ENCODE measurements at regions not wholly inside any gene's neighbourhood (a gene's known extent, or its start where the extent isn't known, plus 50 kb on each side); places are given as distances from the start of the nearest gene placed in this dataset.

DNA sequence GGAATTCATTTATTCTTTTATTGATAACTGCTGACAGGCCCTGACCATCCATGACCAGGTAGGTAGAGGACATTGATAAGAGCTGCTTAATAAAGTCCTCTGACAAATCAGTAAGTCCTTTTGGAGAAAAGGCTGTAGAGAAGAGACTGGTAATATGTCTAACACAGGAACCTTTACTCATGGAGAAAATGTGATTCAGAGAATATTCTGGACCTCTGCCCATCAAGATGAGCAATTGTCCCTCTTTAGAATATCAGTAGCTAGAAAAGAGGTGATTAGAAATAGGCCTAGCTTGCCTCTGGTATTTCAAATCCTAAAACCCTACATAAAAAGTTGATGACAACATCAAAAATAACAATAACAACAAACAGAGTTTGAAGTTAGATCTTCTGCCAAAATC is 642.3 kb downstream of the TBC1D4 start:
- Histone ChIP-seq H3K4me1 (ENCODE audit: control insufficient read depth in 5 of 5, insufficient read depth in 5 of 5, low read length in 5 of 5) (no peaks in the 10 kb centered on the region), H3K9ac (ENCODE audit: insufficient read depth in 1 of 2, low read length in 2 of 2) (no peak overlapping the region), H3K4me3 (no peak overlapping the region), H3K9me3 (ENCODE audit: control insufficient read depth in 4 of 4, insufficient read depth in 3 of 4, low read length in 3 of 4) (peaks cover 0 to 6% (median 0%) of the 10 kb centered on the region in 4 donors), H3K27me3 (ENCODE audit: control insufficient read depth in 3 of 3, insufficient read depth in 3 of 3, low read length in 2 of 3) (no peaks in the 10 kb centered on the region), H3K27ac (ENCODE audit: low read depth in 1 of 2, low read length in 1 of 2) (no peak overlapping the region), H3K36me3 (ENCODE audit: control insufficient read depth in 4 of 4, insufficient read depth in 4 of 4, low read length in 4 of 4) (no peaks in the 10 kb centered on the region)
- DNase-seq = no peak
- TF ChIP-seq, protein P1, sequence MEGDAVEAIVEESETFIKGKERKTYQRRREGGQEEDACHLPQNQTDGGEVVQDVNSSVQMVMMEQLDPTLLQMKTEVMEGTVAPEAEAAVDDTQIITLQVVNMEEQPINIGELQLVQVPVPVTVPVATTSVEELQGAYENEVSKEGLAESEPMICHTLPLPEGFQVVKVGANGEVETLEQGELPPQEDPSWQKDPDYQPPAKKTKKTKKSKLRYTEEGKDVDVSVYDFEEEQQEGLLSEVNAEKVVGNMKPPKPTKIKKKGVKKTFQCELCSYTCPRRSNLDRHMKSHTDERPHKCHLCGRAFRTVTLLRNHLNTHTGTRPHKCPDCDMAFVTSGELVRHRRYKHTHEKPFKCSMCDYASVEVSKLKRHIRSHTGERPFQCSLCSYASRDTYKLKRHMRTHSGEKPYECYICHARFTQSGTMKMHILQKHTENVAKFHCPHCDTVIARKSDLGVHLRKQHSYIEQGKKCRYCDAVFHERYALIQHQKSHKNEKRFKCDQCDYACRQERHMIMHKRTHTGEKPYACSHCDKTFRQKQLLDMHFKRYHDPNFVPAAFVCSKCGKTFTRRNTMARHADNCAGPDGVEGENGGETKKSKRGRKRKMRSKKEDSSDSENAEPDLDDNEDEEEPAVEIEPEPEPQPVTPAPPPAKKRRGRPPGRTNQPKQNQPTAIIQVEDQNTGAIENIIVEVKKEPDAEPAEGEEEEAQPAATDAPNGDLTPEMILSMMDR (IDR thresholded peaks at IDR 0.05; ENCODE audit: control extremely low read depth, extremely low read depth) = no peak
- no peak for ATAC-seq (ENCODE audit: insufficient read depth, low FRiP score)

DNA sequence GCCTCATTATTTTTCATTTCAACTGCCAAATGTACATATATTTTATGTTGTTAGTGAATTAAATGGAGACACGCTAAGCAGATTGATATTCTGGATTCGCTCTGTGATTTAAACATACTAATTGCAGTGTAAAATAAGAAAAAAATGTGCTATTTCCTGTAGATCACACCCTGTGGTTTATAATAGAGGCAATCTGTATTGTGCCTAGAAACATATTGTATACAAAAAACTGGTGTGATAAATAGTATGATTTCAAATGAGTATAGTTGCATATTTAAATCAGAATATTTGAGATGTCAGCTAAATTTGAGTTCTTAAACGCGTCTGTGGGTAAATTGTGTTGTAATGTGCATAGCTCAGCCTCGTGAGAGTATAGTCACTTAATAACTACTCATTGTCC is 643.9 kb downstream of the TBC1D4 start:
- Histone ChIP-seq H3K36me3 (ENCODE audit: control insufficient read depth in 4 of 4, insufficient read depth in 4 of 4, low read length in 4 of 4) (no peaks in the 10 kb centered on the region), H3K9ac (ENCODE audit: insufficient read depth in 1 of 2, low read length in 2 of 2) (no peak overlapping the region), H3K27ac (ENCODE audit: low read depth in 1 of 2, low read length in 1 of 2) (no peak overlapping the region), H3K4me3 (no peak overlapping the region), H3K9me3 (ENCODE audit: control insufficient read depth in 4 of 4, insufficient read depth in 3 of 4, low read length in 3 of 4) (peaks cover 0 to 6% (median 0%) of the 10 kb centered on the region in 4 donors), H3K4me1 (ENCODE audit: control insufficient read depth in 5 of 5, insufficient read depth in 5 of 5, low read length in 5 of 5) (no peaks in the 10 kb centered on the region), H3K27me3 (ENCODE audit: control insufficient read depth in 3 of 3, insufficient read depth in 3 of 3, low read length in 2 of 3) (no peaks in the 10 kb centered on the region)
- DNase-seq (no peak), ATAC-seq (ENCODE audit: insufficient read depth, low FRiP score) (no peak)
- 88 to 89% methylated on average over 5 of the region's 5 CpGs for WGBS, 2 donors
- TF ChIP-seq, protein P1 (IDR thresholded peaks at IDR 0.05; ENCODE audit: control extremely low read depth, extremely low read depth) = no peak

DNA sequence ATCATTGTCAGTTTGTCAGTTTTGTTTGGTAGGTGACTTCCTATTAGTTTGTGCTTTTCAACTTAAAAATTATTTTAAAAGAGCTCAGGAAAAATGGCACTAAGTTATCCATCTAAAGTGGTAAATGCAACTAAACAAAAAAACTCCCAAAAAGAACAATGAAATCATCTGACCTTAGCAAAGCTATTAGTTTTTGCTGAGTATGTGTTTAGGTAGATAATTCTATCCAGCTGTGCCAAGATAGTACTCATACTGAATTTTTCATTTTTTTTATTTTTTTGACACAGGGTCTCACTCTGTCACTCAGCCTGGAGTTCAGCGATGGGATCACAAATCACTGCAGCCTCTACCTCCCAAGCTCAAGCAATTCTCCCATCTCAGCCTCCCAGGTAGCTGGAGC is 645.3 kb downstream of the TBC1D4 start:
- no peaks in the 10 kb centered on the region for H3K4me1 ChIP-seq (ENCODE audit: control insufficient read depth in 5 of 5, insufficient read depth in 5 of 5, low read length in 5 of 5)
- H3K4me3 ChIP-seq = no peak overlapping the region

DNA sequence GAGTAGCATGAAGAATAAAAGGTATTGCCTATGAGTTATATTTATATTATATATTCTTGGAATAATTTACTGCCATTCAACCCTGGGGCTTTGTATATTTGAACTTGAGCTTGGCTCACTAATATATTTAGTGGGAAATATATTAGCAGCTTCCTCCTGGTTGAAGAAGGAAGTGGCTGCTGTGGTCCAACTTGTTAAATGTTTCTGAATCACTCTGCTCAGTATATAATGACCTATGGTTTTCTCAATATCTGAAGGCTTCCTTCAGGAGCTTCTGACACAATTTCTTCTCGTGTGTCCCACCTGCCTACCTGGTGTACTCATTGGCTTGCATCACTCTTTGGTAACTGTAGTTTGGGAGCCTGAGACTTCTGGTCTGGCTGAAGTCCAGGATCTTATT is 646.4 kb downstream of the TBC1D4 start:
- WGBS, 2 donors = 66 to 67% methylated on average over 1 of the region's 1 CpG
- Histone ChIP-seq H3K27me3 (ENCODE audit: control insufficient read depth in 3 of 3, insufficient read depth in 3 of 3, low read length in 2 of 3) (no peaks in the 10 kb centered on the region), H3K4me3 (no peak overlapping the region), H3K9me3 (ENCODE audit: control insufficient read depth in 4 of 4, insufficient read depth in 3 of 4, low read length in 3 of 4) (peaks cover 0 to 6% (median 0%) of the 10 kb centered on the region in 4 donors), H3K36me3 (ENCODE audit: control insufficient read depth in 4 of 4, insufficient read depth in 4 of 4, low read length in 4 of 4) (no peaks in the 10 kb centered on the region), H3K27ac (ENCODE audit: low read depth in 1 of 2, low read length in 1 of 2) (no peak overlapping the region), H3K4me1 (ENCODE audit: control insufficient read depth in 5 of 5, insufficient read depth in 5 of 5, low read length in 5 of 5) (no peaks in the 10 kb centered on the region), H3K9ac (ENCODE audit: insufficient read depth in 1 of 2, low read length in 2 of 2) (no peak overlapping the region)
- DNase-seq = no peak
- ATAC-seq (ENCODE audit: insufficient read depth, low FRiP score) = no peak
- TF ChIP-seq, protein P1 (IDR thresholded peaks at IDR 0.05; ENCODE audit: control extremely low read depth, extremely low read depth) = no peak

More for the DNA sequence above, 645.3 kb downstream of the TBC1D4 start:
- no peak overlapping the region for H3K9ac ChIP-seq (ENCODE audit: insufficient read depth in 1 of 2, low read length in 2 of 2)
- TF ChIP-seq, protein P1 (IDR thresholded peaks at IDR 0.05; ENCODE audit: control extremely low read depth, extremely low read depth) = no peak
- no peaks in the 10 kb centered on the region for H3K36me3 ChIP-seq (ENCODE audit: control insufficient read depth in 4 of 4, insufficient read depth in 4 of 4, low read length in 4 of 4)
- 86 to 95% methylated on average over 1 of the region's 1 CpG for WGBS, 2 donors
- H3K27me3 ChIP-seq (ENCODE audit: control insufficient read depth in 3 of 3, insufficient read depth in 3 of 3, low read length in 2 of 3) = no peaks in the 10 kb centered on the region
- peaks cover 0 to 6% (median 0%) of the 10 kb centered on the region in 4 donors for H3K9me3 ChIP-seq (ENCODE audit: control insufficient read depth in 4 of 4, insufficient read depth in 3 of 4, low read length in 3 of 4)
- ATAC-seq (ENCODE audit: insufficient read depth, low FRiP score) (no peak), DNase-seq (no peak)
- no peak overlapping the region for H3K27ac ChIP-seq (ENCODE audit: low read depth in 1 of 2, low read length in 1 of 2)
